NCI-H187 treated with DMSO at 0.1 percent for 48 hours (cell line): ENCODE measurements at regions not wholly inside any gene's neighbourhood (a gene's known extent, or its start where the extent isn't known, plus 50 kb on each side); places are given as distances from the start of the nearest gene placed in this dataset.
"Not testable (repeated sequence)": the region's sequence is repeated elsewhere in the genome, so short reads cannot be mapped to it uniquely, and the experiment has no call there.

Experiments used
- DNase-seq: peaks from one replicate; lab custom pipeline; 2025; lab: John Stamatoyannopoulos, UW

DNA sequence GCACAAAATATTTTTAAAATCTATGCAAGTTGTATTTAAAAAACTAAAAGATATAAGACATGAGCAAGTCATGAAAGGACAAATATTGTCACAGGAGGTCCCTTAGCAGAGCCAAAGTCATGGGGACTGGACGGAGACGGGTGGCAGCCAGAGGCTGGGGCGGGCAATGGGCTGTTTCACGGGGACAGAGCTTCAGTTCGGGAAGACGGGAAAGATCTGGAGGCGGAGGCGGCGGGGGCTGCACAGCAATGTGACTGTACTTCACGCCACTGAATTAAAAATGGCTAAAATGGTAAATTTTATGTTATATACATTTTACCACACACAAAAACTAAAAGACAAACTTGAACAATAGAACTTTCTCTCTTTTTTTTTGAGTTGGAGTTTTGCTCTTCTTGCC, 60.0 kb upstream of the METRNL start:
- DNase-seq, result no peak

DNA sequence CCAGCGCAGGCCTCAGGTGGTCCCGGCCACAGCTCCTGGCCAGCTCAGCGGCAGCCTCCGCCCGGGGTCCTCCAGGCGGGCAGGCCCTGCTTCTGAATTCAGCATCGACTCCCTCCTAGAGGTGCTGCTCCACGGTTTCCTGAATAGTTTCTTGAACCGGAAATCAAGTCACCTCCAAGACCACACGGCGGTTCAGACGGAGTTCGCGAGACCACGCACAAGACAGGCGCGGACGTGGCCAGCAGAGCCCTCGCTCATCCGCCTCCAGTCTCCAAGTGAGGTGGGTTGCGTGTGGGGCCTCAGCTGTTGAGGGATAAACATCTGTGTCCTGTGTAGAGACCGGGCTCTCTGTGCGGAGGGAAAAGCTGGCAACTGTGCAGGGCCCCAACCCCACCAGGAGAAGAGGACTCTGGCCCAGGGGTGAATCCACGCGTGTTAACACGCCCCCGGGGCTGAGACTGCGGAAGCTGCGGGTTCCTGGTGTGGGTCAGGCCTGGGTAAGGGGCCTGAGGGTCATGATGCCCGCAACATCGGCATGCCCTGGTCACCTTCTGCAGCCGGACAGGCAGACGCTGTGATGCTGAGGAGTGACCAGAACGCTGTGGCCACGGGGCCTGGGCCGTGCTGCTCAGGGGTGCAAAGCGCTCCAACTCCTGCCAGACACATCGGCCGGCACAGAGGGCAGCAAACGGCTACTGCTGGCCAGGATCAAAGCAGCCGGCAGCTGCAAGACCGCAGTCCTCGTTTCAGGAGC, 55.0 kb upstream of the METRNL start:
- DNase-seq, result no peak

DNA sequence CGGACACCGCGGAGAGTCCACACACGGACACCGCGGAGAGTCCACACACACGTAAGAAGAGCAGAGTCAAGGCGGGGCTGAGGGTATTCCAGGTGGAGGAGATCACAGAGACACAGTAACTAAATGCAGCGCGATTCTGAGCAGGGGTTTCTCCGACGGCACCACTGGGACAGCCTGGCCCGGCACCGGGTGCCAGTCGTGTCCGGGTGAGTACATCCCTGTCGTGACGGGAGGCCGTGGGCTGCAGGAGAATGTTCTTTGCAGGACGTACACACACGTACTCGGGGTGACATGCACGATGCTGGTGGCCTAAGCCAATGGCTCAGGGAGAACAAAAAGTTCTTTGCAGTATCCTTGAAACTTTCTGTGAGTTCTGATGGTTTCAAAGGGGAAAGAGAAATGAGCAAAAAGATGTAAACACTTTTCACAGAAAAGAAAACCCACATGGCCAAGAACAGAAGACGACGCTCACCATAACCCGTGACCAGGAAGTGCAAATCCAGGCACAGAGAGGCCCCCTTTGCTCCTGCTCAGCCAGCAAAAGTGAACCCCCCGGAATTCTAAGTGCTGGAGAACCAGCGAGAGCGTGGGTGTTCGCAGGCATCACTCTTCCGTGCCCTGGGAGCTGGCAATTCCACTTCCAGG, 53.7 kb upstream of the METRNL start:
- no peak for DNase-seq

DNA sequence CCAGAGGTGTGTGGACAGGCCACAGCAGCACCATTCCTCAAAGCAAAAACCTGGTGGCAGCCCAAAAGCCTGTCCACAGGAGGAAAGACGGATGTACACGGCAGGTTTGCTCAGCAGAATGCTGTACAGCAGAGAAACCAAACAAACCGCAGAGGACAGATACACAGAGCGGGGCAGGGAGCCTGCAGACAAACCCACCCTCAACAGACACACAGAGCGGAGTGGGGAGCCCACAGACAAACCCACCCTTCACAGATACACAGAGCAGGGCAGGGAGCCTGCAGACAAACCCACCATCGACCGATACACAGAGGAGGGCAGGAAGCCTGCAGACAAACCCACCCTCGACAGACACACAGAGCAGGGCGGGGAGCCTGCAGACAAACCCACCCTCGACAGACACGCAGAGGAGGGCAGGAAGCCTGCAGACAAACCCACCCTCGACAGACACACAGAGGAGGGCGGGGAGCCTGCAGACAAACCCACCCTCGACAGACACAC, 53.0 kb upstream of the METRNL start:
- DNase-seq, result no peak

DNA sequence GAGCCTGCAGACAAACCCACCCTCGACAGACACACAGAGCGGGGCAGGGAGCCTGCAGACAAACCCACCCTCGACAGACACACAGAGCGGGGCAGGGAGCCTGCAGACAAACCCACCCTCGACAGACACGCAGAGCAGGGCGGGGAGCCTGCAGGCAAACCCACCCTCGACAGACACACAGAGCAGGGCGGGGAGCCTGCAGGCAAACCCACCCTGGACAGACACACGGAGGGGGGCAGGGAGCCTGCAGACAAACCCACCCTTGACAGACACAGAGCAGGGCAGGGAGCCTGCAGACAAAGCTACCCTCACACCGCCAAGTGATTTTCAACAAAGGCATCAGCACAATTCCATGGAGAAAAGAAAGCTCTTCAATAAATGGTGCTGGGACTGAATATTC, 52.5 kb upstream of the METRNL start:
- not testable (repeated sequence) for DNase-seq

DNA sequence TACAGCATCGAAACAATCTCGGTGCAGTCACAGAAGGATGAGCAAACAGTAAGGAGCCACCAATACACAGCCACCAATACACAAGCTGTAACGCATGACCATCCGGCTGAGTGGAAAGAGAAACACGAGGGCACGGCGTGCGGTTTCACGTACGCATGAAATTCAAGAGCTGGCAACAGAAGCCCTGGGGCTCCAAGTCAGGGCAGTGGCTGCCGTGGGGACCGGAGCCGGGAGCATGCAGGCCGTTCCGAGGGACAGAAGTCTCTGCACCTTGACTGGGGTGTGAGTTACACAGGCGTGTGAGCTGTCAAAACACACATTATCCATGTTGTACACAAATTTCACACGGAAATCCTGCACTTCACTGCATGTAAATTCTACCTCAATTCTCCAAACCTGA, 50.6 kb upstream of the METRNL start:
- DNase-seq, result no peak

DNA sequence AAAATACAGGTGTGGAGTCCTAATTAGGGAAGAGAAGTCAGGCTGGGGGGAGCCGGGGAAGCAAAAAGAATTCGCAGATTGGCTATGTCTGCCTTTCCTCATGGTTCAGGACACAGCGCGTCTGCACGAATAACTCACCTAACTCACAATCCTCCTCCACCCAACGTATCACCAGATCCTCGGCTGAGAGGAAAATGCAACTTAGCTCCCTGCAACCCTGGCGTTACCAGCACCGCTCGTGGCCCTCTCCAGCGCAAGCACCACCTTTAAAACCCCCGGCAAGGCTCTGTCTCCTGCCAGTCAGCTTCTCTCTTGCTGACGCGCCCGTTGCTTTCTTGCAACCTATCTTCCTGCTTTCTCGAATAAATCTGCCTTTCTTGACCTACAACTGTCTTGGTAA, 49.8 kb upstream of the METRNL start:
- DNase-seq, result no peak
